ENCODE measurements at regions not wholly inside any gene's neighbourhood (a gene's known extent, or its start where the extent isn't known, plus 50 kb on each side); places are given as distances from the start of the nearest gene placed in this dataset.
"Not testable (repeated sequence)": the region's sequence is repeated elsewhere in the genome, so short reads cannot be mapped to it uniquely, and the experiment has no call there.

- Mint-ChIP-seq H3K9me3 (peaks cover 58% of the 10 kb centered on the region), H3K4me3 (no peak overlapping the region), H3K36me3 (ENCODE audit: low read depth) (no peaks in the 10 kb centered on the region; the same call in 1 of the 2 replicates), H3K4me1 (ENCODE audit: low read depth) (no peaks in the 10 kb centered on the region), H3K27me3 (ENCODE audit: insufficient read depth) (no peaks in the 10 kb centered on the region), H3K27ac (no peak overlapping the region)
- no peak for DNase-seq
- no peak for TF ChIP-seq CTCF (IDR thresholded peaks at IDR 0.05)
Measured at GRCh38 chr5:30479104-30479503, 714.4 kb upstream of the CDH6 start.

GRCh38 chr5:30475429-30475828, 718.1 kb upstream of the CDH6 start:
- Mint-ChIP-seq H3K4me3 (no peak overlapping the region), H3K27me3 (ENCODE audit: insufficient read depth) (no peaks in the 10 kb centered on the region), H3K9me3 (peaks cover 47% of the 10 kb centered on the region), H3K36me3 (ENCODE audit: low read depth) (no peaks in the 10 kb centered on the region; the same call in 1 of the 2 replicates), H3K27ac (no peak overlapping the region), H3K4me1 (ENCODE audit: low read depth) (no peaks in the 10 kb centered on the region)
- DNase-seq: no peak
- TF ChIP-seq CTCF (IDR thresholded peaks at IDR 0.05): no peak

- no peak for DNase-seq
- Mint-ChIP-seq H3K27me3 (ENCODE audit: insufficient read depth) (no peaks in the 10 kb centered on the region), H3K27ac (no peak overlapping the region), H3K9me3 (peaks cover 25% of the 10 kb centered on the region), H3K4me1 (ENCODE audit: low read depth) (no peaks in the 10 kb centered on the region), H3K4me3 (no peak overlapping the region), H3K36me3 (ENCODE audit: low read depth) (no peaks in the 10 kb centered on the region)
- no peak for TF ChIP-seq CTCF (IDR thresholded peaks at IDR 0.05)
Measured at GRCh38 chr5:30469691-30470090, 723.8 kb upstream of the CDH6 start.

GRCh38 chr5:30458681-30459080, 734.8 kb upstream of the CDH6 start:
- H3K36me3 Mint-ChIP-seq (ENCODE audit: low read depth): no peaks in the 10 kb centered on the region

GRCh38 chr5:30455484-30455883, 738.0 kb upstream of the CDH6 start:
- H3K4me3 Mint-ChIP-seq; H3K27me3 Mint-ChIP-seq (ENCODE audit: insufficient read depth); DNase-seq; H3K36me3 Mint-ChIP-seq (ENCODE audit: low read depth); H3K27ac Mint-ChIP-seq; H3K4me1 Mint-ChIP-seq (ENCODE audit: low read depth): not testable (repeated sequence)
- H3K9me3 Mint-ChIP-seq: peaks cover 33% of the 10 kb centered on the region

More at GRCh38 chr5:30458681-30459080, 734.8 kb upstream of the CDH6 start:
- Mint-ChIP-seq H3K4me3 (no peak overlapping the region), H3K27ac (no peak overlapping the region), H3K4me1 (ENCODE audit: low read depth) (no peaks in the 10 kb centered on the region), H3K27me3 (ENCODE audit: insufficient read depth) (no peaks in the 10 kb centered on the region), H3K9me3 (peaks cover 40% of the 10 kb centered on the region)
- no peak for DNase-seq
- no peak for TF ChIP-seq CTCF (IDR thresholded peaks at IDR 0.05)

- H3K27ac Mint-ChIP-seq: no peak overlapping the region
- no peak for DNase-seq
- H3K4me3 Mint-ChIP-seq: no peak overlapping the region
- H3K9me3 Mint-ChIP-seq: peaks cover 30% of the 10 kb centered on the region
- no peak for TF ChIP-seq CTCF (IDR thresholded peaks at IDR 0.05)
- no peaks in the 10 kb centered on the region for H3K27me3 Mint-ChIP-seq (ENCODE audit: insufficient read depth)
- H3K36me3 Mint-ChIP-seq (ENCODE audit: low read depth): no peaks in the 10 kb centered on the region
- H3K4me1 Mint-ChIP-seq (ENCODE audit: low read depth): no peaks in the 10 kb centered on the region
Measured at GRCh38 chr5:30453168-30453567, 740.3 kb upstream of the CDH6 start.
